Tibial artery (tissue), 4 donors: ENCODE measurements at regions not wholly inside any gene's neighbourhood (a gene's known extent, or its start where the extent isn't known, plus 50 kb on each side); places are given as distances from the start of the nearest gene placed in this dataset.
"Not testable (repeated sequence)": the region's sequence is repeated elsewhere in the genome, so short reads cannot be mapped to it uniquely, and the experiment has no call there.

Source experiments
- DNase-seq, 2 donors: peaks; one replicate each; pipeline ENCODE4 v3.0.0-alpha.2; 2019
- H3K27ac ChIP-seq, 2 donors: fragments of 200-600 bp; sonication (generic) in 1 of 2; 1 replicate in 1 of 2; 2 replicates in 1 of 2; pipeline ENCODE4 v1.5.1; 2018 to 2019; ENCODE audit warnings: mild to moderate bottlenecking in 1 of 2
- H3K27me3 ChIP-seq, 2 donors: fragments of 200-600 bp; sonication (generic) in 1 of 2; one replicate each; pipeline versions ENCODE4 v1.5.1 to v1.6.0; 2016 to 2019
- H3K36me3 ChIP-seq, 3 donors: fragments of 200-600 bp; sonication (generic) in 2 of 3; one replicate each; pipeline ENCODE4 v1.5.1; 2016 to 2019; ENCODE audit warnings: mild to moderate bottlenecking in 2 of 3
- H3K4me1 ChIP-seq, 4 donors: fragments of 200-600 bp; sonication (generic) in 2 of 4; 1 replicate in 3 of 4; 2 replicates in 1 of 4; pipeline ENCODE4 v1.5.1; 2016 to 2019
- H3K4me3 ChIP-seq, 2 donors: fragments of 200-600 bp; sonication (generic) in 1 of 2; 1 replicate in 1 of 2; 2 replicates in 1 of 2; pipeline ENCODE4 v1.5.1; 2018 to 2019; ENCODE audit warnings: mild to moderate bottlenecking in 2 of 2
- H3K9me3 ChIP-seq, 3 donors: fragments of 200-600 bp; sonication (generic) in 1 of 3; one replicate each; pipeline ENCODE4 v1.5.1; 2016 to 2019
- intact Hi-C: fragments of 100-400 bp; cut with DNase I; formaldehyde crosslinking; loops from one replicate; pipeline ENCODE4 v1.15.0; 2023; ENCODE audit warnings: low total_unique reads
- TF ChIP-seq, protein P1 (sequence below), 2 experiments: fragments of 200-600 bp in 1 of 2; fragments of 450-650 bp in 1 of 2; IDR thresholded peaks; one replicate each; pipeline ENCODE4 v1.5.1; 2017 to 2019; ENCODE audit warnings: antibody characterized with exemption in 2 of 2, mild to moderate bottlenecking in 1 of 2, moderate library complexity in 1 of 2

DNA sequence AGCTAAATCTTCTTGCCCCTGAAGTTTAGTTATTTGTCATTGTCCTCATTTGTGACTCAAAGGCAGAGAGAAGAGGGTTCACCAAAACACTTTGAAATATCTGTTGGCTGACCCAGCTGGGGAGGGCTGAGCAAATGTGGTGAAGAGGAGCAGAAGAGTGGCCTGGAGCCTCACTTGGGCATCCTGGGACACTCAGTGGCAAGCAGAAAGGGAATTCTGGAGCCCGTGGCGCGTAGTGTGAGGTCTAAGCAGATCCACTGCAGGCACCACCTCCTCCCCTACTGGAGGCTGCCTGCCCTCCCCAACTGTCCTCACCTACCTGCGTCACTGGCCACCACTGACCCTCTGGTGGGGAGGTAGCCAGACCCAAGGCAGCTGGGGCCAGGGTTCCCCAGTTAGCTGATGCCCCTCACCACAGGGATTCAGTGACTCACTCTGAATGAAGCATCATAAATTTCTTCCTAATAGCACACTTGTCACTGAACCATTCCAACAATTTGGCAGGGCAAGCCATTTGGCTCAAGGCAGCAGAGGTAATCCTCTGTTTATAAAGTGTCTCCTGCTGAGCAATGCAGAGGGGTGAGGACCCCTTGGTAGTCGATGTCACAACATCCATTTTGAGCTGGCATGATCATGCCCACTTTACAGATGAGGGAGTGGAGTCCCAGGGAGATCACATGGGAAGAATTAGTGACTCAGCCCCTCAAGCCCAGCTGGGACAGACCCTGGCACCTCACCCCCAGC, 80.3 kb downstream of the NENF start:
- Histone ChIP-seq H3K27me3 (peaks cover 0 to 37% of the 10 kb centered on the region in 2 donors), H3K36me3 (no peaks in the 10 kb centered on the region), H3K27ac (no peak overlapping the region), H3K4me3 (no peak overlapping the region), H3K9me3 (no peaks in the 10 kb centered on the region), H3K4me1 (peaks cover 0 to 18% (median 16%) of the 10 kb centered on the region in 4 donors)
- no peak for DNase-seq
- TF ChIP-seq, protein P1, sequence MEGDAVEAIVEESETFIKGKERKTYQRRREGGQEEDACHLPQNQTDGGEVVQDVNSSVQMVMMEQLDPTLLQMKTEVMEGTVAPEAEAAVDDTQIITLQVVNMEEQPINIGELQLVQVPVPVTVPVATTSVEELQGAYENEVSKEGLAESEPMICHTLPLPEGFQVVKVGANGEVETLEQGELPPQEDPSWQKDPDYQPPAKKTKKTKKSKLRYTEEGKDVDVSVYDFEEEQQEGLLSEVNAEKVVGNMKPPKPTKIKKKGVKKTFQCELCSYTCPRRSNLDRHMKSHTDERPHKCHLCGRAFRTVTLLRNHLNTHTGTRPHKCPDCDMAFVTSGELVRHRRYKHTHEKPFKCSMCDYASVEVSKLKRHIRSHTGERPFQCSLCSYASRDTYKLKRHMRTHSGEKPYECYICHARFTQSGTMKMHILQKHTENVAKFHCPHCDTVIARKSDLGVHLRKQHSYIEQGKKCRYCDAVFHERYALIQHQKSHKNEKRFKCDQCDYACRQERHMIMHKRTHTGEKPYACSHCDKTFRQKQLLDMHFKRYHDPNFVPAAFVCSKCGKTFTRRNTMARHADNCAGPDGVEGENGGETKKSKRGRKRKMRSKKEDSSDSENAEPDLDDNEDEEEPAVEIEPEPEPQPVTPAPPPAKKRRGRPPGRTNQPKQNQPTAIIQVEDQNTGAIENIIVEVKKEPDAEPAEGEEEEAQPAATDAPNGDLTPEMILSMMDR (IDR thresholded peaks at IDR 0.05): no peak
- intact Hi-C loops: no loop called here

- Histone ChIP-seq H3K27me3 (peaks cover 0 to 37% of the 10 kb centered on the region in 2 donors), H3K4me1 (peaks cover 0 to 18% (median 16%) of the 10 kb centered on the region in 4 donors)
- intact Hi-C loops: no loop called here
These were observed 80.9 kb downstream of the NENF start for GRCh38 chr1:212513586-212513985.

GRCh38 chr1:212514056-212514614, 81.4 kb downstream of the NENF start:
- no peaks in the 10 kb centered on the region for H3K9me3 ChIP-seq
- TF ChIP-seq, protein P1 (IDR thresholded peaks at IDR 0.05): no peak
- peaks cover 0 to 37% of the 10 kb centered on the region in 2 donors for H3K27me3 ChIP-seq
- no peak overlapping the region for H3K27ac ChIP-seq
- intact Hi-C loops: no loop called here
- H3K4me1 ChIP-seq: peaks cover 0 to 18% (median 16%) of the 10 kb centered on the region in 4 donors
- peak in 1 of 2 donors; percentile 72 for DNase-seq
- no peaks in the 10 kb centered on the region for H3K36me3 ChIP-seq
- peak overlapping the region; percentile 11 to 45 for H3K4me3 ChIP-seq

More at GRCh38 chr1:212513586-212513985, 80.9 kb downstream of the NENF start:
- H3K36me3 ChIP-seq: no peaks in the 10 kb centered on the region
- DNase-seq: no peak
- H3K9me3 ChIP-seq: no peaks in the 10 kb centered on the region
- no peak overlapping the region for H3K27ac ChIP-seq
- TF ChIP-seq, protein P1 (IDR thresholded peaks at IDR 0.05): no peak
- H3K4me3 ChIP-seq: no peak overlapping the region

- intact Hi-C loops: no loop called here
- Histone ChIP-seq H3K27ac (peak overlapping the region in 1 of 2 donors; percentile 38), H3K36me3 (no peaks in the 10 kb centered on the region), H3K27me3 (peaks cover 0 to 37% of the 10 kb centered on the region in 2 donors), H3K4me3 (peak overlapping the region; percentile 11 to 45), H3K4me1 (peaks cover 0 to 18% (median 16%) of the 10 kb centered on the region in 4 donors), H3K9me3 (no peaks in the 10 kb centered on the region)
- no peak for DNase-seq
- TF ChIP-seq, protein P1 (IDR thresholded peaks at IDR 0.05): no peak
These were observed 82.1 kb downstream of the NENF start for GRCh38 chr1:212514782-212515181.

GRCh38 chr1:212515329-212515760, 82.6 kb downstream of the NENF start:
- H3K27me3 ChIP-seq: peaks cover 0 to 33% of the 10 kb centered on the region in 2 donors
- H3K4me3 ChIP-seq: no peak overlapping the region
- intact Hi-C loops: no loop called here
- H3K4me1 ChIP-seq: peaks cover 0 to 18% (median 16%) of the 10 kb centered on the region in 4 donors
- no peaks in the 10 kb centered on the region for H3K9me3 ChIP-seq
- no peak overlapping the region for H3K27ac ChIP-seq
- TF ChIP-seq, protein P1 (IDR thresholded peaks at IDR 0.05): no peak
- no peaks in the 10 kb centered on the region for H3K36me3 ChIP-seq
- no peak for DNase-seq

- DNase-seq, intact Hi-C loops, H3K36me3 ChIP-seq, H3K27ac ChIP-seq, H3K4me3 ChIP-seq, H3K9me3 ChIP-seq: not testable (repeated sequence)
- peaks cover 0 to 18% (median 16%) of the 10 kb centered on the region in 4 donors for H3K4me1 ChIP-seq
- peaks cover 0 to 33% of the 10 kb centered on the region in 2 donors for H3K27me3 ChIP-seq
These were observed 83.3 kb downstream of the NENF start for GRCh38 chr1:212516012-212516411.
